DMS79 (cell line): ENCODE measurements at regions not wholly inside any gene's neighbourhood (a gene's known extent, or its start where the extent isn't known, plus 50 kb on each side); places are given as distances from the start of the nearest gene placed in this dataset.

ENCODE experiments used
- DNase-seq: peaks from one replicate; lab custom pipeline; 2025; lab: John Stamatoyannopoulos, UW

- no peak for DNase-seq
Measured at GRCh38 chr1:70891051-70891843, 156.4 kb downstream of the PTGER3 start.

GRCh38 chr1:70892140-70892539 is 155.5 kb downstream of the PTGER3 start:
- DNase-seq, result no peak

- no peak for DNase-seq
Measured at GRCh38 chr1:70892930-70893329, 154.7 kb downstream of the PTGER3 start.

- DNase-seq, result no peak
Measured at GRCh38 chr1:70893381-70893780, 154.2 kb downstream of the PTGER3 start.

GRCh38 chr1:70895531-70895930 is 152.1 kb downstream of the PTGER3 start:
- DNase-seq, result no peak

- no peak for DNase-seq
Measured at GRCh38 chr1:70896224-70896623, 151.4 kb downstream of the PTGER3 start.

- no peak for DNase-seq
Measured at GRCh38 chr1:70897273-70897672, 150.3 kb downstream of the PTGER3 start.

GRCh38 chr1:70899735-70900134 is 147.9 kb downstream of the PTGER3 start:
- no peak for DNase-seq

- DNase-seq, result no peak
Measured at GRCh38 chr1:70902211-70902610, 145.4 kb downstream of the PTGER3 start.

- DNase-seq, result no peak
Measured at GRCh38 chr1:70906800-70907199, 140.8 kb downstream of the PTGER3 start.

GRCh38 chr1:70907563-70908310 is 139.9 kb downstream of the PTGER3 start:
- DNase-seq, result no peak

- no peak for DNase-seq
Measured at GRCh38 chr1:70909262-70909822, 138.3 kb downstream of the PTGER3 start.

- no peak for DNase-seq
Measured at GRCh38 chr1:70910013-70910412, 137.6 kb downstream of the PTGER3 start.

GRCh38 chr1:70911861-70912260 is 135.8 kb downstream of the PTGER3 start:
- DNase-seq, result no peak

- no peak for DNase-seq
Measured at GRCh38 chr1:70914224-70914623, 133.4 kb downstream of the PTGER3 start.

GRCh38 chr1:70915258-70916033 is 132.2 kb downstream of the PTGER3 start:
- no peak for DNase-seq

GRCh38 chr1:70916034-70916427 is 131.6 kb downstream of the PTGER3 start:
- no peak for DNase-seq

- no peak for DNase-seq
Measured at GRCh38 chr1:70919706-70920323, 127.8 kb downstream of the PTGER3 start.
